AG09319 (cell line): ENCODE measurements at regions not wholly inside any gene's neighbourhood (a gene's known extent, or its start where the extent isn't known, plus 50 kb on each side); places are given as distances from the start of the nearest gene placed in this dataset.
"Not testable (repeated sequence)": the region's sequence is repeated elsewhere in the genome, so short reads cannot be mapped to it uniquely, and the experiment has no call there.

Experiments
- DNase-seq: peaks from one replicate; pipeline ENCODE4 v3.0.0-alpha.2; 2010; ENCODE audit warnings: low read depth; ENCODE audit errors: extremely low read depth
- TF ChIP-seq, protein P1 (sequence below): IDR thresholded peaks from 2 replicates; pipeline ENCODE4 v1.5.1; 2011; ENCODE audit warnings: low read depth, mild to moderate bottlenecking, inconsistent platforms, low read length, moderate library complexity

GRCh38 chr11:37442576-37442975, 844.5 kb upstream of the RAG2 start:
- no peak for DNase-seq
- TF ChIP-seq, protein P1, sequence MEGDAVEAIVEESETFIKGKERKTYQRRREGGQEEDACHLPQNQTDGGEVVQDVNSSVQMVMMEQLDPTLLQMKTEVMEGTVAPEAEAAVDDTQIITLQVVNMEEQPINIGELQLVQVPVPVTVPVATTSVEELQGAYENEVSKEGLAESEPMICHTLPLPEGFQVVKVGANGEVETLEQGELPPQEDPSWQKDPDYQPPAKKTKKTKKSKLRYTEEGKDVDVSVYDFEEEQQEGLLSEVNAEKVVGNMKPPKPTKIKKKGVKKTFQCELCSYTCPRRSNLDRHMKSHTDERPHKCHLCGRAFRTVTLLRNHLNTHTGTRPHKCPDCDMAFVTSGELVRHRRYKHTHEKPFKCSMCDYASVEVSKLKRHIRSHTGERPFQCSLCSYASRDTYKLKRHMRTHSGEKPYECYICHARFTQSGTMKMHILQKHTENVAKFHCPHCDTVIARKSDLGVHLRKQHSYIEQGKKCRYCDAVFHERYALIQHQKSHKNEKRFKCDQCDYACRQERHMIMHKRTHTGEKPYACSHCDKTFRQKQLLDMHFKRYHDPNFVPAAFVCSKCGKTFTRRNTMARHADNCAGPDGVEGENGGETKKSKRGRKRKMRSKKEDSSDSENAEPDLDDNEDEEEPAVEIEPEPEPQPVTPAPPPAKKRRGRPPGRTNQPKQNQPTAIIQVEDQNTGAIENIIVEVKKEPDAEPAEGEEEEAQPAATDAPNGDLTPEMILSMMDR: no peak

DNA sequence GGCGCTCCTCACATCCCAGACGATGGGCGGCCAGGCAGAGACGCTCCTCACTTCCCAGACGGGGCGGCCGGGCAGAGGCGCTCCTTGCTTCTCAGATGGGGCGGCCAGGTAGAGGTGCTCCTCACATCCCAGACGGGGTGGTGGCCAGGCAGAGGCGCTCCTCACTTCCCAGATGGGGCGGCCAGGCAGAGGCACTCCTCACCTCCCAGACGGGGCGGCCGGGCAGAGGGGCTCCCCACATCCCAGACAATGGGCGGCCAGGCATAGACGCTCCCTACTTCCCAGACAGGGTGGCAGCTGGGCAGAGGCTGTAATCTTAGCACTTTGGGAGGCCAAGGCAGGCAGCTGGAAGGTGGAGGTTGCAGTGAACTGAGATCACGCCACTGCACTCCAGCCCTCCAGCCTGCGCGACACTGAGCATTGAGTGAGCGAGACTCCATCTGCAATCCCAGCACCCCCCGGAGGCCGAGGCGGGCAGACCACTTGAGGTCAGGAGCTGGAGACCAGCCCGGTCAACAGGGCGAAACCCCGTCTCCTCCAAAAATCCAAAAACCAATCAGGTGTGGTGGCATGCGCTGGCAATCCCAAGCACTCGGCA, 833.7 kb upstream of the RAG2 start:
- not testable (repeated sequence) for DNase-seq

GRCh38 chr11:37430966-37431632, 833.1 kb upstream of the RAG2 start:
- not testable (repeated sequence) for DNase-seq

GRCh38 chr11:37422511-37422910, 824.5 kb upstream of the RAG2 start:
- TF ChIP-seq, protein P1: no peak
- DNase-seq: no peak

- no peak for DNase-seq
- TF ChIP-seq, protein P1: no peak
Measured at GRCh38 chr11:37411289-37411688, 813.3 kb upstream of the RAG2 start.

- TF ChIP-seq, protein P1: no peak
- DNase-seq: no peak
Measured at GRCh38 chr11:37409124-37409523, 811.1 kb upstream of the RAG2 start.

- TF ChIP-seq, protein P1: no peak
Measured at GRCh38 chr11:37407461-37407860, 809.4 kb upstream of the RAG2 start.

GRCh38 chr11:37406651-37407050, 808.6 kb upstream of the RAG2 start:
- no peak for DNase-seq
- TF ChIP-seq, protein P1: no peak

More at GRCh38 chr11:37407461-37407860, 809.4 kb upstream of the RAG2 start:
- DNase-seq: no peak
